H9 (cell line): ENCODE measurements at regions not wholly inside any gene's neighbourhood (a gene's known extent, or its start where the extent isn't known, plus 50 kb on each side); places are given as distances from the start of the nearest gene placed in this dataset.

Experiments used
- DNase-seq: peaks from one replicate; pipeline ENCODE4 v3.0.0-alpha.2; 2017
- H2AFZ ChIP-seq: one replicate; pipeline ENCODE4 v1.6.1; 2013; ENCODE audit warnings: mild to moderate bottlenecking, low read length, control low read depth, moderate library complexity
- H2AK5ac ChIP-seq: 2 replicates; pipeline ENCODE4 v1.6.1; 2013; ENCODE audit warnings: low read length, control low read depth, mixed read lengths; ENCODE audit not compliant: insufficient read length
- H2BK120ac ChIP-seq: one replicate; pipeline ENCODE4 v1.6.1; 2013; ENCODE audit warnings: low read depth, mild to moderate bottlenecking, low read length, control low read depth, inconsistent platforms; ENCODE audit not compliant: poor library complexity, severe bottlenecking
- H2BK12ac ChIP-seq: 2 replicates; pipeline ENCODE4 v1.6.1; 2013; ENCODE audit warnings: low read length, control low read depth, mixed read lengths, low read depth; ENCODE audit not compliant: insufficient read length
- H2BK15ac ChIP-seq: 2 replicates; pipeline ENCODE4 v1.6.1; 2013; ENCODE audit warnings: low read depth, low read length, control low read depth
- H2BK20ac ChIP-seq: one replicate; pipeline ENCODE4 v1.6.1; 2013; ENCODE audit warnings: low read depth, mild to moderate bottlenecking, low read length, control low read depth, inconsistent platforms; ENCODE audit not compliant: poor library complexity, severe bottlenecking
- H2BK5ac ChIP-seq: 2 replicates; pipeline ENCODE4 v1.6.1; 2013; ENCODE audit warnings: low read length, control low read depth, mixed read lengths; ENCODE audit not compliant: insufficient read length
- H3K14ac ChIP-seq: 2 replicates; pipeline ENCODE4 v1.6.1; 2013; ENCODE audit warnings: low read length, control low read depth; ENCODE audit not compliant: insufficient read depth
- H3K18ac ChIP-seq: 2 replicates; pipeline ENCODE4 v1.6.1; 2013; ENCODE audit warnings: low read depth, mild to moderate bottlenecking, mixed read lengths, low read length, control low read depth; ENCODE audit not compliant: insufficient read length
- H3K23ac ChIP-seq: 2 replicates; pipeline ENCODE4 v1.6.1; 2013; ENCODE audit warnings: low read length, control low read depth, mixed read lengths, low read depth; ENCODE audit not compliant: insufficient read length
- H3K23me2 ChIP-seq: 2 replicates; pipeline ENCODE4 v1.6.1; 2013; ENCODE audit warnings: low read depth, mild to moderate bottlenecking, mixed read lengths, low read length, control low read depth; ENCODE audit not compliant: insufficient read length, poor library complexity, severe bottlenecking
- H3K27ac ChIP-seq: 2 replicates; pipeline ENCODE4 v1.5.1; 2013; ENCODE audit warnings: low read length, control low read depth, mixed read lengths, low read depth; ENCODE audit not compliant: insufficient read length
- H3K27me3 ChIP-seq: 2 replicates; pipeline ENCODE4 v1.6.1; 2013; ENCODE audit warnings: low read length, control low read depth, inconsistent platforms; ENCODE audit not compliant: insufficient read depth
- H3K4ac ChIP-seq: 2 replicates; pipeline ENCODE4 v1.6.1; 2013; ENCODE audit warnings: low read depth, mild to moderate bottlenecking, control low read depth, inconsistent platforms, low read length, moderate library complexity
- H3K4me1 ChIP-seq: 2 replicates; pipeline ENCODE4 v1.6.1; 2013; ENCODE audit warnings: low read length, control low read depth, inconsistent platforms; ENCODE audit not compliant: insufficient read depth
- H3K4me2 ChIP-seq: 2 replicates; pipeline ENCODE4 v1.6.1; 2013; ENCODE audit warnings: low read length, control low read depth, mixed read lengths; ENCODE audit not compliant: insufficient read length, insufficient read depth
- H3K56ac ChIP-seq: 2 replicates; pipeline ENCODE4 v1.6.1; 2013; ENCODE audit warnings: low read depth, mild to moderate bottlenecking, mixed read lengths, low read length, control low read depth; ENCODE audit not compliant: insufficient read length
- H3K79me1 ChIP-seq: 2 replicates; pipeline ENCODE4 v1.6.1; 2013; ENCODE audit warnings: low read depth, mild to moderate bottlenecking, moderate library complexity, low read length, control low read depth, inconsistent platforms; ENCODE audit not compliant: insufficient read depth, poor library complexity, severe bottlenecking
- H3K79me2 ChIP-seq: 2 replicates; pipeline ENCODE4 v1.6.1; 2013; ENCODE audit warnings: low read length, control low read depth, inconsistent platforms; ENCODE audit not compliant: insufficient read depth
- H3K9ac ChIP-seq: 2 replicates; pipeline ENCODE4 v1.6.1; 2013; ENCODE audit warnings: low read length, control low read depth, mixed read lengths; ENCODE audit not compliant: insufficient read length; ENCODE audit errors: extremely low read depth
- H3K9me3 ChIP-seq: one replicate; pipeline ENCODE4 v1.6.1; 2013; ENCODE audit warnings: low read depth, low read length, inconsistent platforms; ENCODE audit not compliant: control insufficient read depth
- H3T11ph ChIP-seq: one replicate; pipeline ENCODE4 v1.6.1; 2013; ENCODE audit warnings: mild to moderate bottlenecking, low read length, control low read depth, inconsistent platforms
- H4K20me1 ChIP-seq: one replicate; pipeline ENCODE4 v1.6.1; 2013; ENCODE audit not compliant: control insufficient read depth, insufficient read length, insufficient read depth
- H4K5ac ChIP-seq: 2 replicates; pipeline ENCODE4 v1.6.1; 2013; ENCODE audit warnings: low read depth, mild to moderate bottlenecking, mixed read lengths, low read length, control low read depth; ENCODE audit not compliant: insufficient read length
- H4K8ac ChIP-seq: replicated peaks from 2 replicates; pipeline ENCODE4 v1.6.1; 2013; ENCODE audit warnings: low read length, control low read depth, mixed read lengths, low read depth; ENCODE audit not compliant: insufficient read length
- H4K91ac ChIP-seq: 2 replicates; pipeline ENCODE4 v1.6.1; 2013; ENCODE audit warnings: low read depth, mild to moderate bottlenecking, moderate library complexity, mixed read lengths, low read length, control low read depth; ENCODE audit not compliant: insufficient read length
- H3K27ac Mint-ChIP-seq, 3 experiments: 2 replicates in 2 of 3; 3 replicates in 1 of 3; pipeline ENCODE4 v1.8.0; 2020 to 2021; ENCODE audit warnings: mixed read lengths in 3 of 3, mild to moderate bottlenecking in 1 of 3, moderate library complexity in 1 of 3
- H3K27me3 Mint-ChIP-seq: 2 replicates; pipeline ENCODE4 v1.8.0; 2021; ENCODE audit warnings: low read depth, mild to moderate bottlenecking, moderate library complexity, mixed read lengths
- H3K36me3 Mint-ChIP-seq, 3 experiments: 2 replicates in 2 of 3; 3 replicates in 1 of 3; pipeline ENCODE4 v1.8.0; 2020 to 2021; ENCODE audit warnings: low read depth in 3 of 3, mixed read lengths in 3 of 3; ENCODE audit not compliant: insufficient read depth in 1 of 3
- H3K4me1 Mint-ChIP-seq, 2 experiments: 2 replicates each; pipeline ENCODE4 v1.8.0; 2020; ENCODE audit warnings: mixed read lengths in 2 of 2
- H3K4me3 Mint-ChIP-seq, 2 experiments: 2 replicates in 1 of 2; 3 replicates in 1 of 2; pipeline ENCODE4 v1.8.0; 2020 to 2021; ENCODE audit warnings: mild to moderate bottlenecking in 2 of 2, mixed read lengths in 2 of 2, moderate library complexity in 1 of 2
- H3K9me3 Mint-ChIP-seq, 2 experiments: 2 replicates in 1 of 2; 3 replicates in 1 of 2; pipeline ENCODE4 v1.8.0; 2020; ENCODE audit warnings: mild to moderate bottlenecking in 2 of 2, mixed read lengths in 2 of 2, moderate library complexity in 1 of 2
- CTCF ChIP-seq: fragments of 200-600 bp; sonication (generic); conservative IDR thresholded peaks from 3 replicates; pipeline ENCODE4 v1.8.0; 2021; ENCODE audit warnings: antibody characterized with exemption, mild to moderate bottlenecking
- WGBS: extraction: QIAGEN DNeasy Blood & Tissue Kit; methylation state at CpG from one replicate; pipeline ENCODE4 v1.1.7; 2013; ENCODE audit warnings: missing lambda C conversion rate, low lambda C conversion rate, mixed read lengths; ENCODE audit not compliant: insufficient read length; ENCODE audit errors: extremely low coverage; 5-methylcytosine and 5-hydroxymethylcytosine counted together

GRCh38 chr10:78891741-78892140 is 177.0 kb upstream of the ZMIZ1 start:
- Histone ChIP-seq H2BK20ac (no peak overlapping the region), H2BK12ac (no peak overlapping the region), H2BK120ac (no peak overlapping the region), H4K91ac (no peak overlapping the region), H3K4me2 (no peak overlapping the region), H3K9me3 (no peaks in the 10 kb centered on the region), H3K27ac (no peak overlapping the region), H4K5ac (no peak overlapping the region), H2BK5ac (no peak overlapping the region), H4K20me1 (no peaks in the 10 kb centered on the region), H3K9ac (no peak overlapping the region), H3K14ac (no peak overlapping the region), H2AFZ (no peak overlapping the region), H3K56ac (no peak overlapping the region), H2BK15ac (no peak overlapping the region), H3K79me1 (no peaks in the 10 kb centered on the region), H2AK5ac (no peak overlapping the region), H3K4me1 (no peaks in the 10 kb centered on the region; the same call in 1 of the 2 replicates), H3K18ac (no peak overlapping the region), H3K4ac (no peak overlapping the region), H3T11ph (no peak overlapping the region), H3K23ac (no peak overlapping the region), H3K79me2 (no peaks in the 10 kb centered on the region), H4K8ac (no peak overlapping the region), H3K23me2 (no peaks in the 10 kb centered on the region), H3K27me3 (no peaks in the 10 kb centered on the region; the same call in 1 of the 2 replicates)
- H3K4me1 Mint-ChIP-seq, result peaks cover 33 to 38% of the 10 kb centered on the region in 2 experiments
- no peak overlapping the region for H3K4me3 Mint-ChIP-seq
- no peak for DNase-seq
- H3K27me3 Mint-ChIP-seq, result peaks cover 13% of the 10 kb centered on the region
- no peaks in the 10 kb centered on the region for H3K36me3 Mint-ChIP-seq
- no peak for TF ChIP-seq CTCF
- no CpG with 5 or more reads among the region's 2 CpGs for WGBS
- no peak overlapping the region; a peak in 1 of 7 replicates for H3K27ac Mint-ChIP-seq
- no peaks in the 10 kb centered on the region for H3K9me3 Mint-ChIP-seq
